ENCODE measurements at regions not wholly inside any gene's neighbourhood (a gene's known extent, or its start where the extent isn't known, plus 50 kb on each side); places are given as distances from the start of the nearest gene placed in this dataset.

GRCh38 chr18:27848336-27848735, 328.6 kb downstream of the CDH2 start:
- H3K36me3 Mint-ChIP-seq, result no peaks in the 10 kb centered on the region
- Histone ChIP-seq H3K9me3 (ENCODE audit: control insufficient read depth in 2 of 2, low read length in 2 of 2) (peaks cover 3 to 13% of the 10 kb centered on the region in 2 experiments), H3K27ac (ENCODE audit: insufficient read depth, low read length, poor library complexity, severe bottlenecking) (no peak overlapping the region), H3K4me1 (ENCODE audit: control insufficient read depth, insufficient read depth, low read length, poor library complexity, severe bottlenecking) (no peaks in the 10 kb centered on the region), H3K4me3 (ENCODE audit: low read depth, low read length) (no peak overlapping the region), H3K27me3 (ENCODE audit: control insufficient read depth, insufficient read depth, low read length) (no peaks in the 10 kb centered on the region), H3K36me3 (ENCODE audit: control insufficient read depth, insufficient read depth, low read length) (no peaks in the 10 kb centered on the region)
- H3K4me1 Mint-ChIP-seq, result no peaks in the 10 kb centered on the region
- ATAC-seq (ENCODE audit: low read depth in 2 of 2), result no peak
- H3K4me3 Mint-ChIP-seq, result no peak overlapping the region
- DNase-seq, result no peak
- no peak overlapping the region for H3K27ac Mint-ChIP-seq
- no peaks in the 10 kb centered on the region for H3K27me3 Mint-ChIP-seq
- H3K9me3 Mint-ChIP-seq, result peaks cover 2 to 28% (median 8%) of the 10 kb centered on the region in 7 donors

GRCh38 chr18:27847412-27847811, 329.5 kb downstream of the CDH2 start:
- no peak overlapping the region for H3K27ac ChIP-seq (ENCODE audit: insufficient read depth, low read length, poor library complexity, severe bottlenecking)
- ATAC-seq (ENCODE audit: low read depth in 2 of 2), result no peak
- H3K4me3 ChIP-seq (ENCODE audit: low read depth, low read length), result no peak overlapping the region
- no peaks in the 10 kb centered on the region for H3K4me1 ChIP-seq (ENCODE audit: control insufficient read depth, insufficient read depth, low read length, poor library complexity, severe bottlenecking)
- no peaks in the 10 kb centered on the region for H3K36me3 Mint-ChIP-seq
- H3K36me3 ChIP-seq (ENCODE audit: control insufficient read depth, insufficient read depth, low read length), result no peaks in the 10 kb centered on the region
- no peaks in the 10 kb centered on the region for H3K27me3 ChIP-seq (ENCODE audit: control insufficient read depth, insufficient read depth, low read length)
- no peak for DNase-seq
- peaks cover 3 to 13% of the 10 kb centered on the region in 2 experiments for H3K9me3 ChIP-seq (ENCODE audit: control insufficient read depth in 2 of 2, low read length in 2 of 2)
- no peaks in the 10 kb centered on the region for H3K27me3 Mint-ChIP-seq
- H3K4me1 Mint-ChIP-seq, result no peaks in the 10 kb centered on the region
- peaks cover 3 to 32% (median 11%) of the 10 kb centered on the region in 7 donors for H3K9me3 Mint-ChIP-seq
- H3K4me3 Mint-ChIP-seq, result no peak overlapping the region
- no peak overlapping the region for H3K27ac Mint-ChIP-seq

- no peaks in the 10 kb centered on the region for H3K4me1 ChIP-seq (ENCODE audit: control insufficient read depth, insufficient read depth, low read length, poor library complexity, severe bottlenecking)
- Mint-ChIP-seq H3K27me3 (no peaks in the 10 kb centered on the region), H3K27ac (no peak overlapping the region), H3K4me3 (no peak overlapping the region), H3K9me3 (peaks cover 3 to 45% (median 12%) of the 10 kb centered on the region in 7 donors), H3K4me1 (no peaks in the 10 kb centered on the region), H3K36me3 (no peaks in the 10 kb centered on the region)
- no peak for DNase-seq
- no peak overlapping the region for H3K4me3 ChIP-seq (ENCODE audit: low read depth, low read length)
- peaks cover 3 to 13% of the 10 kb centered on the region in 2 experiments for H3K9me3 ChIP-seq (ENCODE audit: control insufficient read depth in 2 of 2, low read length in 2 of 2)
- no peaks in the 10 kb centered on the region for H3K36me3 ChIP-seq (ENCODE audit: control insufficient read depth, insufficient read depth, low read length)
- no peak overlapping the region for H3K27ac ChIP-seq (ENCODE audit: insufficient read depth, low read length, poor library complexity, severe bottlenecking)
- H3K27me3 ChIP-seq (ENCODE audit: control insufficient read depth, insufficient read depth, low read length), result no peaks in the 10 kb centered on the region
- ATAC-seq (ENCODE audit: low read depth in 2 of 2), result no peak
Observed at GRCh38 chr18:27845897-27846296, 331.0 kb downstream of the CDH2 start.

GRCh38 chr18:27843783-27844777, 332.9 kb downstream of the CDH2 start:
- no peak overlapping the region for H3K27ac Mint-ChIP-seq

GRCh38 chr18:27839141-27839540, 337.8 kb downstream of the CDH2 start:
- no peak for ATAC-seq (ENCODE audit: low read depth in 2 of 2)
- Mint-ChIP-seq H3K4me1 (no peaks in the 10 kb centered on the region), H3K9me3 (peaks cover 1 to 40% (median 13%) of the 10 kb centered on the region in 7 donors), H3K27me3 (no peaks in the 10 kb centered on the region), H3K27ac (no peak overlapping the region), H3K36me3 (no peaks in the 10 kb centered on the region), H3K4me3 (no peak overlapping the region)
- H3K9me3 ChIP-seq (ENCODE audit: control insufficient read depth in 2 of 2, low read length in 2 of 2), result peaks cover 4 to 10% of the 10 kb centered on the region in 2 experiments
- no peak overlapping the region for H3K4me3 ChIP-seq (ENCODE audit: low read depth, low read length)
- H3K36me3 ChIP-seq (ENCODE audit: control insufficient read depth, insufficient read depth, low read length), result no peaks in the 10 kb centered on the region
- H3K4me1 ChIP-seq (ENCODE audit: control insufficient read depth, insufficient read depth, low read length, poor library complexity, severe bottlenecking), result no peaks in the 10 kb centered on the region
- DNase-seq, result no peak
- no peak overlapping the region for H3K27ac ChIP-seq (ENCODE audit: insufficient read depth, low read length, poor library complexity, severe bottlenecking)
- no peaks in the 10 kb centered on the region for H3K27me3 ChIP-seq (ENCODE audit: control insufficient read depth, insufficient read depth, low read length)

More at GRCh38 chr18:27843783-27844777, 332.9 kb downstream of the CDH2 start:
- H3K4me3 ChIP-seq (ENCODE audit: low read depth, low read length), result no peak overlapping the region
- no peak for DNase-seq
- H3K36me3 ChIP-seq (ENCODE audit: control insufficient read depth, insufficient read depth, low read length), result no peaks in the 10 kb centered on the region
- Mint-ChIP-seq H3K27me3 (no peaks in the 10 kb centered on the region), H3K4me1 (no peaks in the 10 kb centered on the region), H3K9me3 (peaks cover 5 to 40% (median 10%) of the 10 kb centered on the region in 7 donors), H3K4me3 (no peak overlapping the region), H3K36me3 (no peaks in the 10 kb centered on the region)
- H3K9me3 ChIP-seq (ENCODE audit: control insufficient read depth in 2 of 2, low read length in 2 of 2), result peaks cover 3 to 14% of the 10 kb centered on the region in 2 experiments
- no peak overlapping the region for H3K27ac ChIP-seq (ENCODE audit: insufficient read depth, low read length, poor library complexity, severe bottlenecking)
- no peaks in the 10 kb centered on the region for H3K27me3 ChIP-seq (ENCODE audit: control insufficient read depth, insufficient read depth, low read length)
- no peak for ATAC-seq (ENCODE audit: low read depth in 2 of 2)
- H3K4me1 ChIP-seq (ENCODE audit: control insufficient read depth, insufficient read depth, low read length, poor library complexity, severe bottlenecking), result no peaks in the 10 kb centered on the region

GRCh38 chr18:27838225-27838624, 338.7 kb downstream of the CDH2 start:
- H3K4me1 ChIP-seq (ENCODE audit: control insufficient read depth, insufficient read depth, low read length, poor library complexity, severe bottlenecking), result no peaks in the 10 kb centered on the region
- ATAC-seq (ENCODE audit: low read depth in 2 of 2) (no peak), DNase-seq (no peak)
- no peaks in the 10 kb centered on the region for H3K4me1 Mint-ChIP-seq
- H3K9me3 ChIP-seq (ENCODE audit: control insufficient read depth in 2 of 2, low read length in 2 of 2), result peaks cover 8 to 10% of the 10 kb centered on the region in 2 experiments
- no peaks in the 10 kb centered on the region for H3K36me3 ChIP-seq (ENCODE audit: control insufficient read depth, insufficient read depth, low read length)
- H3K27me3 Mint-ChIP-seq, result no peaks in the 10 kb centered on the region
- H3K4me3 Mint-ChIP-seq, result no peak overlapping the region
- peaks cover 3 to 38% (median 17%) of the 10 kb centered on the region in 7 donors for H3K9me3 Mint-ChIP-seq
- no peak overlapping the region for H3K27ac Mint-ChIP-seq
- H3K36me3 Mint-ChIP-seq, result no peaks in the 10 kb centered on the region
- H3K4me3 ChIP-seq (ENCODE audit: low read depth, low read length), result no peak overlapping the region
- no peak overlapping the region for H3K27ac ChIP-seq (ENCODE audit: insufficient read depth, low read length, poor library complexity, severe bottlenecking)
- H3K27me3 ChIP-seq (ENCODE audit: control insufficient read depth, insufficient read depth, low read length), result no peaks in the 10 kb centered on the region

- H3K27ac ChIP-seq (ENCODE audit: insufficient read depth, low read length, poor library complexity, severe bottlenecking), result no peak overlapping the region
- H3K4me1 ChIP-seq (ENCODE audit: control insufficient read depth, insufficient read depth, low read length, poor library complexity, severe bottlenecking), result no peaks in the 10 kb centered on the region
- Mint-ChIP-seq H3K4me1 (no peaks in the 10 kb centered on the region), H3K27me3 (no peaks in the 10 kb centered on the region), H3K27ac (no peak overlapping the region), H3K36me3 (no peaks in the 10 kb centered on the region), H3K9me3 (peaks cover 2 to 37% (median 10%) of the 10 kb centered on the region in 7 donors), H3K4me3 (no peak overlapping the region)
- no peaks in the 10 kb centered on the region for H3K27me3 ChIP-seq (ENCODE audit: control insufficient read depth, insufficient read depth, low read length)
- DNase-seq, result no peak
- peaks cover 3 to 9% of the 10 kb centered on the region in 2 experiments for H3K9me3 ChIP-seq (ENCODE audit: control insufficient read depth in 2 of 2, low read length in 2 of 2)
- no peak for ATAC-seq (ENCODE audit: low read depth in 2 of 2)
- H3K36me3 ChIP-seq (ENCODE audit: control insufficient read depth, insufficient read depth, low read length), result no peaks in the 10 kb centered on the region
- no peak overlapping the region for H3K4me3 ChIP-seq (ENCODE audit: low read depth, low read length)
Observed at GRCh38 chr18:27826101-27826500, 350.8 kb downstream of the CDH2 start.
